ENCODE measurements at regions not wholly inside any gene's neighbourhood (a gene's known extent, or its start where the extent isn't known, plus 50 kb on each side); places are given as distances from the start of the nearest gene placed in this dataset.

DNA sequence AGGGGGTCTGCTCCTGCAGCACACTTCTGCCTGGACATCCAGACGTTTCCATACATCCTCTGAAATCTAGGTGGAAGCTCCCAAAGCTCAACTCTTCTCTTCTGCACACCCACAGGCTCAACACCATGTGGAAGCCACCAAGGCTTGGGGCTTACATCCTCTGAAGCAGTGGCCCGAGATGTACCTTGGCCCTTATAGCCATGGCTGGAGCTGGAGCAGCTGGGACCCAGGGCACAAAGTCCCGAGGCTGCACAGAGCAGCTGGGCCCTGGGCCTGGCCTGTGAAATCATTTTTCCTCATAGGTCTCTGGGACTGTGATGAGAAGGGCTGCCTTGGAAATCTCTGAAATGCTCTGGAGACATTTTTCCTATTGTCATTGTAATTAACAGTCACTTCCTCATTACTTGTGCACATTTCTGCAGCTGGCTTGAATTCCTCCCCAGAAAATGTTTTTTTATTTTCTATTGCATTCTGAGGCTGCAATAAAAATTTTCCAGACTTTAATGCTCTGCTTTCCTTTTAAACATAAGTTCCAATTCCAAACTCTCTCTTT lies 645.6 kb downstream of the RWDD3 start:
- TF ChIP-seq, protein P1, sequence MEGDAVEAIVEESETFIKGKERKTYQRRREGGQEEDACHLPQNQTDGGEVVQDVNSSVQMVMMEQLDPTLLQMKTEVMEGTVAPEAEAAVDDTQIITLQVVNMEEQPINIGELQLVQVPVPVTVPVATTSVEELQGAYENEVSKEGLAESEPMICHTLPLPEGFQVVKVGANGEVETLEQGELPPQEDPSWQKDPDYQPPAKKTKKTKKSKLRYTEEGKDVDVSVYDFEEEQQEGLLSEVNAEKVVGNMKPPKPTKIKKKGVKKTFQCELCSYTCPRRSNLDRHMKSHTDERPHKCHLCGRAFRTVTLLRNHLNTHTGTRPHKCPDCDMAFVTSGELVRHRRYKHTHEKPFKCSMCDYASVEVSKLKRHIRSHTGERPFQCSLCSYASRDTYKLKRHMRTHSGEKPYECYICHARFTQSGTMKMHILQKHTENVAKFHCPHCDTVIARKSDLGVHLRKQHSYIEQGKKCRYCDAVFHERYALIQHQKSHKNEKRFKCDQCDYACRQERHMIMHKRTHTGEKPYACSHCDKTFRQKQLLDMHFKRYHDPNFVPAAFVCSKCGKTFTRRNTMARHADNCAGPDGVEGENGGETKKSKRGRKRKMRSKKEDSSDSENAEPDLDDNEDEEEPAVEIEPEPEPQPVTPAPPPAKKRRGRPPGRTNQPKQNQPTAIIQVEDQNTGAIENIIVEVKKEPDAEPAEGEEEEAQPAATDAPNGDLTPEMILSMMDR (IDR thresholded peaks at IDR 0.05), result no peak
- no peak for TF ChIP-seq POLR2A (IDR thresholded peaks at IDR 0.05)

Data from sigmoid colon (tissue), 3 donors.